Cardiac muscle cell (in vitro differentiated cells and primary cell): ENCODE measurements at regions not wholly inside any gene's neighbourhood (a gene's known extent, or its start where the extent isn't known, plus 50 kb on each side); places are given as distances from the start of the nearest gene placed in this dataset.

Experiments used
- DNase-seq, 2 donors: peaks; one replicate each; pipeline versions ENCODE4 v3.0.0 to v3.0.0-alpha.2; 2010 to 2017; ENCODE audit warnings: low read depth in 1 of 2, low spot score in 1 of 2
- H3K27ac ChIP-seq: fragments of 200-600 bp; sonication (generic); 2 replicates; pipeline ENCODE4 v1.5.1; 2016
- H3K27me3 ChIP-seq: fragments of 200-600 bp; sonication (generic); 2 replicates; pipeline ENCODE4 v1.6.0; 2016; ENCODE audit warnings: control low read depth
- H3K36me3 ChIP-seq: fragments of 200-600 bp; sonication (generic); 2 replicates; pipeline ENCODE4 v1.5.1; 2016; ENCODE audit warnings: control low read depth
- H3K4me1 ChIP-seq: fragments of 200-600 bp; sonication (generic); 2 replicates; pipeline ENCODE4 v1.8.1; 2017; ENCODE audit warnings: low read depth, mild to moderate bottlenecking, mixed run types
- H3K4me3 ChIP-seq: fragments of 200-600 bp; sonication (generic); 2 replicates; pipeline ENCODE4 v1.5.1; 2016; ENCODE audit warnings: mild to moderate bottlenecking
- H3K9me3 ChIP-seq: fragments of 200-600 bp; sonication (generic); 2 replicates; pipeline ENCODE4 v1.5.1; 2017; ENCODE audit warnings: low read depth, mild to moderate bottlenecking, control low read depth
- TF ChIP-seq, protein P1 (sequence below): IDR thresholded peaks from 2 replicates; pipeline ENCODE4 v1.5.1; 2012; ENCODE audit warnings: low read depth, mild to moderate bottlenecking, low read length

DNA sequence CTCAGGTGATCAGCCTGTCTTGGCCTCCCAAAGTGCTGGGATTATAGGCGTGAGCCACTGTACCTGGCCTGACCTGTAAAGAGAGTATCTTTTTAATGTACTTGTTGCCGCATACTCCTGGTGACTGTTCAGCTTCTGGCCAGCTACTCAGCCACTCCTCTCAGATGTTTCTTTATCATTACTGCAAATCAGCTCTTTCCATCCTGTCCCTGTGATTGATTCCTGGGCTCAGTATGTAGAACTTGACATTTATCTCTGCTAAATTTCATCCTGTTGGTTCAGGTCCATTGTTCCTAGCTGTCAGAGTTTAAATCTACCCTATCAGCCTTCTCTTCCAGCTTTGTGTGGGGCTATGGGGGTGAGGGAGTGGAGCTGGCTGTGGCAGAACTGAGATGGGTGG lies 211.5 kb upstream of the ASIC2 start:
- no peak for DNase-seq
- Histone ChIP-seq H3K4me3 (no peak overlapping the region), H3K27me3 (no peaks in the 10 kb centered on the region), H3K36me3 (no peaks in the 10 kb centered on the region), H3K4me1 (no peaks in the 10 kb centered on the region), H3K9me3 (no peaks in the 10 kb centered on the region), H3K27ac (no peak overlapping the region)
- TF ChIP-seq, protein P1, sequence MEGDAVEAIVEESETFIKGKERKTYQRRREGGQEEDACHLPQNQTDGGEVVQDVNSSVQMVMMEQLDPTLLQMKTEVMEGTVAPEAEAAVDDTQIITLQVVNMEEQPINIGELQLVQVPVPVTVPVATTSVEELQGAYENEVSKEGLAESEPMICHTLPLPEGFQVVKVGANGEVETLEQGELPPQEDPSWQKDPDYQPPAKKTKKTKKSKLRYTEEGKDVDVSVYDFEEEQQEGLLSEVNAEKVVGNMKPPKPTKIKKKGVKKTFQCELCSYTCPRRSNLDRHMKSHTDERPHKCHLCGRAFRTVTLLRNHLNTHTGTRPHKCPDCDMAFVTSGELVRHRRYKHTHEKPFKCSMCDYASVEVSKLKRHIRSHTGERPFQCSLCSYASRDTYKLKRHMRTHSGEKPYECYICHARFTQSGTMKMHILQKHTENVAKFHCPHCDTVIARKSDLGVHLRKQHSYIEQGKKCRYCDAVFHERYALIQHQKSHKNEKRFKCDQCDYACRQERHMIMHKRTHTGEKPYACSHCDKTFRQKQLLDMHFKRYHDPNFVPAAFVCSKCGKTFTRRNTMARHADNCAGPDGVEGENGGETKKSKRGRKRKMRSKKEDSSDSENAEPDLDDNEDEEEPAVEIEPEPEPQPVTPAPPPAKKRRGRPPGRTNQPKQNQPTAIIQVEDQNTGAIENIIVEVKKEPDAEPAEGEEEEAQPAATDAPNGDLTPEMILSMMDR = no peak

DNA sequence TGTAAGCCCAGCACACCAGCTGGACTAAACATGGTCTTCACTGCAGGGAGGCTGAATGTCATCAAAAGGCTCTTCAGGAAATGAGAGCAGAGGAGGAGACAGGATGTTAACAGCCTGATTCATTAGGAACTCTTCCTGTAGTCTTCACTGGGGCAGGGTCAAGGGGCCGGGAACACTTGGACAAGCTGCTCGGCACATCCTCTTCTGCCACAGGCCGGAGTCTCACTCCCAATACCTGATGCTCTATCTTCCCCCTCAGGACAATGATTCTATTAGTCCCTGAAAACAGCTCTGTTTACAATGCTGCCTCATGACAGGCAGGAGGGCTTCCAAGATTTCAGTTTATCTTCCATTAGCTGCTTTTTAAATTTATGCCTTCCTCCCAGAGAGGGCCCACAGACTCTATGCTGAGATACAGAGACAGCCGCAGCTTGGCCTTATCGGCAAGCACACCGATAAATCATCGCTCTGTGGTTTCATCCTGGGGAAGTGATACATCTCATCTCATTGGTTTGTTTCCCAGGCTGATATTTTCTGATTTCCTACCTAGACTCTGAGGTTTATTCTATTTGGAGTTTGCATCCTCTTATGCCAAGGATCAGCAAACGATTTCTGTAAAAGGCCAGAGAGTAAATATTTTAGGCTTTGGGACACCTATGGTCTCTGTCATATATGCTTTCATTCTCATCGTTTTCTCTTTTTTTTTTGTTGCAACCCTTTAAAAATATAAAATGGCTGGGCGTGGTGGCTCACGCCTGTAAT lies 214.0 kb upstream of the ASIC2 start:
- DNase-seq = peak in 1 of 2 donors; percentile 23
- Histone ChIP-seq H3K36me3 (no peaks in the 10 kb centered on the region), H3K27me3 (no peaks in the 10 kb centered on the region), H3K4me3 (no peak overlapping the region), H3K4me1 (no peaks in the 10 kb centered on the region), H3K9me3 (no peaks in the 10 kb centered on the region), H3K27ac (no peak overlapping the region)
- TF ChIP-seq, protein P1 = no peak

DNA sequence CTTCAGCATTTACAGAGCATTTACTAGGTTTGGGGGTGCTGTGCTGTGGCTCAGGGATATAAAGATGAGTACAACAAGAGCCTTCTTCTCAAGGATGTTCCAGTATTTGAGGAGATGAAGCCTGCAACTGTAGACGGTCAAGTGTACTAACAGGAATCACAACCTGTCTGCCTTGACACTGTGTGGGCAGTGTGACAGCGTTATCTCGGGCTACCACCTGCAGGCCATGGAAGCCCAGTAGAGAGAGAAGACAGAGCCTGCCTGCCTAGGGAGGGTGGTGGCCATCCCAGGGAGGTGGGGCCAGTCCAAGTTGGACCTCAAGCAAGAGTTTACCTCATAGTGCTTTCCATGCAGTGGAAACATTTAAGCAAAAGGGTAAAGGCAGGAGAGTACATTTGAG lies 215.1 kb upstream of the ASIC2 start:
- Histone ChIP-seq H3K4me3 (no peak overlapping the region), H3K27ac (no peak overlapping the region), H3K36me3 (no peaks in the 10 kb centered on the region), H3K27me3 (no peaks in the 10 kb centered on the region), H3K4me1 (no peaks in the 10 kb centered on the region), H3K9me3 (no peaks in the 10 kb centered on the region)
- TF ChIP-seq, protein P1 = no peak
- no peak for DNase-seq

DNA sequence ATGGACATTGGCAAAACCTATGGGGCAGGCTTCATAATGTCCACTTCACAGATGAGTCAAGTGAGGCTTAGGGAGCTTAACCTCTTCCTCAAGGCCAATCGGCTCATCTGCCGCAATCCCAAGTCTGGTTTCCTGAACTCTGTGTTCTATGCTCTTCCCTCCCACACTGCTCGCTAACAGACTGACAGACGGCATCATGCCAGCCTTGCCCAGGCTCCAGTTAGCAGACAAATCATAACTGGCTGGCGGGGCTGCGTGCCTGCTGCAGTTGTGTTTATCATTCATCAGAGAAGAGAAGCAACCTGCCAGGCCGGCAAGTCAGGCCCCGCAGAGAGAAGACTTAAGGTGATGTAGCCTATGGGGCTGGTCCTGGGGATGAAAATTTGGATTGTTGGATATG lies 216.2 kb upstream of the ASIC2 start:
- TF ChIP-seq, protein P1 = no peak
- no peak overlapping the region for H3K27ac ChIP-seq
- no peaks in the 10 kb centered on the region for H3K36me3 ChIP-seq
- H3K27me3 ChIP-seq = no peaks in the 10 kb centered on the region
- no peak for DNase-seq
- no peak overlapping the region for H3K4me3 ChIP-seq
- H3K9me3 ChIP-seq = no peaks in the 10 kb centered on the region
- no peaks in the 10 kb centered on the region for H3K4me1 ChIP-seq

DNA sequence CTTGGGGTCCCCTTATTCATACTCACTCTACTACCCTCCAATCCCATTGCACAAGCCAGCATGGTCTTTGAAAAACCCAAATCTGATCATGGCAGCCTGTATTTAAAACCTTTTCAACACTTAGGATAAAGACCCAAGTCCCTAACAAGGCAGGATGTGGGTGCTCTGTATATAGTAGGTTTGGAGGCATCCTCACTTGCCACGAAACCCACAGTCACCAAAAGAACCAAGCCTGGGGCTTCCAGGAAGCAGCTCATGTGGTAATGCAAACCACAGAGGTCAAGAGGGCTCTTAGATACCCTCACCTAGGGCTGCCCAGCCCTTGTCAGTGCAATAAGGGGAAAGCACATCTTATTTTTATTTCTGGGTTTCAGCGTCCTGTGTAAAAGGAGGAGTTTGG lies 218.6 kb upstream of the ASIC2 start:
- no peak overlapping the region for H3K4me3 ChIP-seq
- H3K4me1 ChIP-seq = no peaks in the 10 kb centered on the region
- no peak for DNase-seq
- H3K27me3 ChIP-seq = no peaks in the 10 kb centered on the region
- no peaks in the 10 kb centered on the region for H3K36me3 ChIP-seq
- no peaks in the 10 kb centered on the region for H3K9me3 ChIP-seq
- H3K27ac ChIP-seq = no peak overlapping the region
- TF ChIP-seq, protein P1 = no peak
